GM12873 (cell line): ENCODE measurements at regions not wholly inside any gene's neighbourhood (a gene's known extent, or its start where the extent isn't known, plus 50 kb on each side); places are given as distances from the start of the nearest gene placed in this dataset.

Experiments
- CTCF ChIP-seq: IDR thresholded peaks from 2 replicates; pipeline ENCODE4 v1.5.1; 2012; ENCODE audit warnings: low read depth, mild to moderate bottlenecking, moderate library complexity, low read length, control low read depth; ENCODE audit not compliant: insufficient read depth; ENCODE audit errors: missing control alignments

GRCh38 chr2:209344349-209344748 is 79.5 kb upstream of the MAP2 start:
- no peak for TF ChIP-seq CTCF

DNA sequence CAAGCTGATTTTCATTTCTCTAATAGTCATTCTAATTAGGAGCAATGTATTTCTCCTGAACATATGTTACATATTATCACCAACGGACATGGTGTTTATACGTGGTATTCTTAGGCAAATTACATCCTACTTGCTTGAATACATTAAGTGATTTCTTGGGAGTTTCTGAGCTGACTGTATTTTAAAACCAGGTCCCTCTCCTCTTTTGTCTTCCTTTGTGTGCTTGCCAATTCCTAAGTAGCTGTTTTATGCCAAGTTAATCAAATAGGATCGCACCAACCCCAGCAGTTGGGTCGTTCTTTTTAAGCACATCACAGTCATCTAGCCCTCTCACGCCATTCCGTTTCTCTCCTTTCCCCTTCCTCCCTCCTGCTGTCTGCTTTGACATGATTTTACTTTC is 75.4 kb upstream of the MAP2 start:
- no peak for TF ChIP-seq CTCF

GRCh38 chr2:209351636-209352035 is 72.2 kb upstream of the MAP2 start:
- TF ChIP-seq CTCF = no peak

GRCh38 chr2:209358992-209359391 is 64.9 kb upstream of the MAP2 start:
- no peak for TF ChIP-seq CTCF

DNA sequence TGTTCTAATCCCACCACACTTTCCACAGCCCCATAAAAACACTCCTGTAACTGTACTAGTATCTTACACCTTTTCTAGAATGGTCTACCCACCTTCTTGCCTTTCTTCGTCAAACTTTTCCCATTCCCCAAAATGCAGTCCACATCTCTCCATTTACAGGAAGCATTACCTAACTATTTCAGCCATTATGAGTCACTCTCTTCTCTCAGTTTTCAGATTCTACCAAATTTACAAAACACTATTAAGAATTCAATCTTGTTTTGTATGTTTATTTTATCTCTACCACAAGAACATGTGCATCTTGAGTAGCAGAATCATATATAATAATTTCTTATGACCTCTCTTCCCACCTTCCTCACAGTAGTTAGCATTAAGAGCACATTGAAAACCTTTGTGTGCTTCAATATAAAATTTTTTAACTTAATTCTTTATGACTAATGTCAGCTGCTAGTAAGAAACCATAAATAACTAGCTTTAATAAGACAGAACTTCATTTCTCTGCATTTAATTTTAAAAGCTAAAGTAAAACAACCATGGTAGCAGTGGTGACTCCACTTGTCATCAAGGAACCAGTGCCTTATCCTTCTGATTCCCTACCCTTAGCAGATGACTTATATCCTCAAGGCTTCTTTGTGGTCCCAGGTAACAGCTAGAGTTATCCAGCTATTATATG is 56.6 kb upstream of the MAP2 start:
- TF ChIP-seq CTCF = no peak

DNA sequence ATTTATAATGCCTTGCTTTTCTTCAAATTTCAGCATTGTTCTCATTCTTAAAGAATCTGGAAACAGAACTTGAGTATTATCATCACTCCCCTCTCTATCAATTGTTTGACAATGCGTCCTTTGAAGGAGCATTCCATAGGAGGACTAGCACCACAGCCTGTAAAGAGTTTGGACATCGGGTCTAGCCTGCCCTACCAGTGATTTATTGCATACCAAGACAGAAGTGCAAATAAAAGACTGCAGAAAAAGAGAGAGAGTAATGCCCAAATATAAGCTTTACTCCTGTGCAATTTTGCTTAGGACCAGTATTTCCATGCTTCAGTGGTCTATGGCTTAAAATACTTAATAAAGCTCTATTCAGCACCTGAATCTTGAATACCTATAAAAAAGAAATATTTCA is 55.4 kb upstream of the MAP2 start:
- no peak for TF ChIP-seq CTCF

- TF ChIP-seq CTCF = no peak
Measured at GRCh38 chr2:209368914-209369313, 54.9 kb upstream of the MAP2 start.
